Ishikawa (cell line): ENCODE measurements at regions not wholly inside any gene's neighbourhood (a gene's known extent, or its start where the extent isn't known, plus 50 kb on each side); places are given as distances from the start of the nearest gene placed in this dataset.

ENCODE experiments used
- CREB1 ChIP-seq: IDR thresholded peaks from 2 replicates; pipeline ENCODE4 v1.6.1; 2012; ENCODE audit warnings: low read depth
- EGR1 ChIP-seq: IDR thresholded peaks from 2 replicates; pipeline ENCODE4 v1.6.1; 2012
- EP300 ChIP-seq: IDR thresholded peaks from 2 replicates; pipeline ENCODE4 v1.6.1; 2012; ENCODE audit warnings: borderline replicate concordance
- MAX ChIP-seq: IDR thresholded peaks from 2 replicates; pipeline ENCODE4 v1.6.1; 2012
- NFIC ChIP-seq: IDR thresholded peaks from 2 replicates; pipeline ENCODE4 v1.6.1; 2012
- RAD21 ChIP-seq: IDR thresholded peaks from 2 replicates; pipeline ENCODE4 v1.6.1; 2012; ENCODE audit warnings: low read depth
- REST ChIP-seq: IDR thresholded peaks from 2 replicates; pipeline ENCODE4 v1.6.1; 2012; ENCODE audit warnings: low read depth, mild to moderate bottlenecking
- TAF1 ChIP-seq: IDR thresholded peaks from 2 replicates; pipeline ENCODE4 v1.6.1; 2012; ENCODE audit warnings: low read depth, mild to moderate bottlenecking
- YY1 ChIP-seq: IDR thresholded peaks from 2 replicates; pipeline ENCODE4 v1.6.1; 2012; ENCODE audit warnings: low read depth

GRCh38 chr13:109655206-109655600 is 131.2 kb downstream of the IRS2 start:
- TF ChIP-seq REST (no peak), CREB1 (no peak), MAX (no peak), YY1 (no peak), EP300 (no peak), TAF1 (no peak), RAD21 (no peak), NFIC (no peak), EGR1 (no peak)
